HG03175 (cell line): ENCODE measurements at regions not wholly inside any gene's neighbourhood (a gene's known extent, or its start where the extent isn't known, plus 50 kb on each side); places are given as distances from the start of the nearest gene placed in this dataset.

Source experiments
- ATAC-seq: cut with Tn5 transposase; IDR thresholded peaks from one replicate; pipeline ENCODE4 v1.9.1; 2021; ENCODE audit warnings: mild to moderate bottlenecking, moderate library complexity; ENCODE audit not compliant: unreplicated experiment

- no peak for ATAC-seq
Observed at GRCh38 chr18:79625924-79626561, 53.6 kb upstream of the CTDP1 start.

- no peak for ATAC-seq
Observed at GRCh38 chr18:79626905-79627749, 52.5 kb upstream of the CTDP1 start.

GRCh38 chr18:79627750-79628294 is 51.8 kb upstream of the CTDP1 start:
- no peak for ATAC-seq

GRCh38 chr18:79628416-79629248 is 51.0 kb upstream of the CTDP1 start:
- ATAC-seq, result no peak

GRCh38 chr18:79629249-79629558 is 50.4 kb upstream of the CTDP1 start:
- no peak for ATAC-seq

- ATAC-seq, result no peak
Observed at GRCh38 chr18:79629606-79630005, 50.0 kb upstream of the CTDP1 start.
